ENCODE measurements at regions not wholly inside any gene's neighbourhood (a gene's known extent, or its start where the extent isn't known, plus 50 kb on each side); places are given as distances from the start of the nearest gene placed in this dataset.
"Not testable (repeated sequence)": the region's sequence is repeated elsewhere in the genome, so short reads cannot be mapped to it uniquely, and the experiment has no call there.

GRCh38 chr22:22986008-22986407 lies 84.3 kb upstream of the GNAZ start:
- DNase-seq (no peak), ATAC-seq (ENCODE audit: low FRiP score in 2 of 2) (no peak)
- Histone ChIP-seq H3K9me3 (peaks cover 0 to 4% (median 2%) of the 10 kb centered on the region in 4 donors), H3K27ac (no peak overlapping the region), H3K36me3 (no peaks in the 10 kb centered on the region), H3K4me3 (no peak overlapping the region), H3K27me3 (no peaks in the 10 kb centered on the region), H3K4me1 (no peaks in the 10 kb centered on the region)
- WGBS, 2 donors, result 67 to 77% methylated on average over 2 of the region's 2 CpGs
- TF ChIP-seq POLR2A (IDR thresholded peaks at IDR 0.05), result no peak
- TF ChIP-seq POLR2AphosphoS5 (IDR thresholded peaks at IDR 0.05), result no peak
- TF ChIP-seq EP300 (IDR thresholded peaks at IDR 0.05), result no peak
- TF ChIP-seq, protein P1, sequence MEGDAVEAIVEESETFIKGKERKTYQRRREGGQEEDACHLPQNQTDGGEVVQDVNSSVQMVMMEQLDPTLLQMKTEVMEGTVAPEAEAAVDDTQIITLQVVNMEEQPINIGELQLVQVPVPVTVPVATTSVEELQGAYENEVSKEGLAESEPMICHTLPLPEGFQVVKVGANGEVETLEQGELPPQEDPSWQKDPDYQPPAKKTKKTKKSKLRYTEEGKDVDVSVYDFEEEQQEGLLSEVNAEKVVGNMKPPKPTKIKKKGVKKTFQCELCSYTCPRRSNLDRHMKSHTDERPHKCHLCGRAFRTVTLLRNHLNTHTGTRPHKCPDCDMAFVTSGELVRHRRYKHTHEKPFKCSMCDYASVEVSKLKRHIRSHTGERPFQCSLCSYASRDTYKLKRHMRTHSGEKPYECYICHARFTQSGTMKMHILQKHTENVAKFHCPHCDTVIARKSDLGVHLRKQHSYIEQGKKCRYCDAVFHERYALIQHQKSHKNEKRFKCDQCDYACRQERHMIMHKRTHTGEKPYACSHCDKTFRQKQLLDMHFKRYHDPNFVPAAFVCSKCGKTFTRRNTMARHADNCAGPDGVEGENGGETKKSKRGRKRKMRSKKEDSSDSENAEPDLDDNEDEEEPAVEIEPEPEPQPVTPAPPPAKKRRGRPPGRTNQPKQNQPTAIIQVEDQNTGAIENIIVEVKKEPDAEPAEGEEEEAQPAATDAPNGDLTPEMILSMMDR (IDR thresholded peaks at IDR 0.05), result no peak

DNA sequence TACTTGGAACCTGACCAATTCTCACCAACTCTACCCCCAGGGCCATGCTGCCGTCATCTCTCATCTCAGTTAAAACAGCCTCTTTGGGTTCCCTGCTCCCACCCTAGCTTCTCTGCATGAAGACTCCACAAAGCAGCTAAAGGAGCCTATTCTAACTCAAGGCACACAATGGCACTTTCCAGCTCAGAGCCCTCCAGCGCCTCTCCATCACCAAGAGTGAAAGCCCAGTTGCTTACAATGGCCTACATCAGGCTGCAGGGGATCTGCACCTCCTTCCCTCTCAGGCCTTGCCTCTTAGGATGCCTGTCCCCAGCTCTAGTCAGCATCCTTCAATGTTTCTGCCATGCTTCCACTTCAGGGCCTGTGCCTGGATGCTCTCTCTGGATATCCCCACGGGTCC lies 83.7 kb upstream of the GNAZ start:
- WGBS, 2 donors, result 92% methylated on average over 3 of the region's 3 CpGs
- no peak for ATAC-seq (ENCODE audit: low FRiP score in 2 of 2)
- TF ChIP-seq POLR2A (IDR thresholded peaks at IDR 0.05) (no peak), POLR2AphosphoS5 (IDR thresholded peaks at IDR 0.05) (no peak), EP300 (IDR thresholded peaks at IDR 0.05) (no peak)
- TF ChIP-seq, protein P1 (IDR thresholded peaks at IDR 0.05), result no peak

DNA sequence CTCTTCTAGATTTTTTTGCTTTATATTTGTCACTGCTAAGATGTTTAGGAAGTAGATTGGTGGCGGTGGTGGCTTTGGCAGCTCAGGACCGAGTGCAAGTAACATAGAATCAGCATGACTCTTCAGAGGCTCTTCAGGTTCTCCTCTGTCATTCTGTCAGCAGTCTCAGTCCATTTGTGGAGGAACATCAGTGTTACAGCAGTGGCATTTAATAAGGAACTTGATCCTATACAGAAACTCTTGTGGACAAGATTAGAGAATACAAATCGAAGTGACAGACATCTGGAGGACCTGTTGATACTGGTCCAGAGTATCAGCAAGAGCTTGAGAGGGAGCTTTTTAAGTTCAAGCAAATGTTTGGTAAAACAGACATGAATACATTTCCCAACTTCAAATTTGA lies 82.2 kb upstream of the GNAZ start:
- no peak for DNase-seq
- 56 to 64% methylated on average over 3 of the region's 3 CpGs for WGBS, 2 donors
- no peaks in the 10 kb centered on the region for H3K9me3 ChIP-seq
- no peak overlapping the region for H3K4me3 ChIP-seq
- H3K4me1 ChIP-seq, result no peaks in the 10 kb centered on the region
- TF ChIP-seq, protein P1 (IDR thresholded peaks at IDR 0.05), result no peak
- TF ChIP-seq EP300 (IDR thresholded peaks at IDR 0.05), result no peak
- no peak for TF ChIP-seq POLR2AphosphoS5 (IDR thresholded peaks at IDR 0.05)
- TF ChIP-seq POLR2A (IDR thresholded peaks at IDR 0.05), result no peak
- no peak for ATAC-seq (ENCODE audit: low FRiP score in 2 of 2)
- no peaks in the 10 kb centered on the region for H3K36me3 ChIP-seq
- H3K27me3 ChIP-seq, result no peaks in the 10 kb centered on the region
- no peak overlapping the region for H3K27ac ChIP-seq

More for the DNA sequence above, 83.7 kb upstream of the GNAZ start:
- no peaks in the 10 kb centered on the region for H3K27me3 ChIP-seq
- no peak overlapping the region for H3K4me3 ChIP-seq
- no peaks in the 10 kb centered on the region for H3K4me1 ChIP-seq
- no peak overlapping the region for H3K27ac ChIP-seq
- no peak for DNase-seq
- H3K9me3 ChIP-seq, result peaks cover 0 to 3% (median 1%) of the 10 kb centered on the region in 4 donors
- H3K36me3 ChIP-seq, result no peaks in the 10 kb centered on the region

- no peak for DNase-seq
- 79 to 86% methylated on average over 3 of the region's 3 CpGs for WGBS, 2 donors
Measured at GRCh38 chr22:22988785-22989184, 81.5 kb upstream of the GNAZ start.

DNA sequence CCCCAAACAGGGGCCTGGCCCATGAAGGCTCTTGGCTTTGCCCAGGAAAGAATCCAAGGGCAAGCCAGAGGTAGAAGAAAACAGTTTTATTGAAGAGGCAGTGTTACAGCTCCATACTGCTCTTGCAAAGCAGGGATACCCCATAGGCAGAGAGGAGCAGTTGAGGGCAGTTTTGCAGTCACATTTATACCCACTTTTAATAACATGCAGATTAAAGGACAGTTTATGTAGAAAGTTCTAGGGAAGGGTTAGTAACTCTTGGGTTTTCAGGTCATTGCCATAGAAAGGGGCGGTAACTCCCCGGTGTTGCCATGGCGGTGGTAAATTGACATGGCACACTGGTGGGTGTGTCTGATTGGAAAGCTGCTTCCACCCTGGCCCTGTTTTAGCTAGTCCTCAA lies 80.5 kb upstream of the GNAZ start:
- Histone ChIP-seq H3K27me3 (no peaks in the 10 kb centered on the region), H3K4me3 (no peak overlapping the region), H3K27ac (no peak overlapping the region), H3K36me3 (no peaks in the 10 kb centered on the region), H3K4me1 (no peaks in the 10 kb centered on the region), H3K9me3 (no peaks in the 10 kb centered on the region)
- 89 to 97% methylated on average over 3 of the region's 3 CpGs for WGBS, 2 donors
- no peak for ATAC-seq (ENCODE audit: low FRiP score in 2 of 2)
- DNase-seq, result no peak
- TF ChIP-seq POLR2AphosphoS5 (IDR thresholded peaks at IDR 0.05) (no peak), EP300 (IDR thresholded peaks at IDR 0.05) (no peak), POLR2A (IDR thresholded peaks at IDR 0.05) (no peak)
- TF ChIP-seq, protein P1 (IDR thresholded peaks at IDR 0.05), result no peak

More at GRCh38 chr22:22988785-22989184, 81.5 kb upstream of the GNAZ start:
- H3K4me3 ChIP-seq, result no peak overlapping the region
- H3K9me3 ChIP-seq, result no peaks in the 10 kb centered on the region
- no peaks in the 10 kb centered on the region for H3K36me3 ChIP-seq
- no peak overlapping the region for H3K27ac ChIP-seq
- no peaks in the 10 kb centered on the region for H3K4me1 ChIP-seq
- TF ChIP-seq POLR2A (IDR thresholded peaks at IDR 0.05) (no peak), POLR2AphosphoS5 (IDR thresholded peaks at IDR 0.05) (no peak), EP300 (IDR thresholded peaks at IDR 0.05) (no peak)
- TF ChIP-seq, protein P1 (IDR thresholded peaks at IDR 0.05), result no peak
- no peaks in the 10 kb centered on the region for H3K27me3 ChIP-seq
- no peak for ATAC-seq (ENCODE audit: low FRiP score in 2 of 2)

GRCh38 chr22:22990711-22991505 lies 79.4 kb upstream of the GNAZ start:
- not testable (repeated sequence) for H3K27me3 ChIP-seq; H3K4me1 ChIP-seq; H3K36me3 ChIP-seq; H3K27ac ChIP-seq; ATAC-seq (ENCODE audit: low FRiP score in 2 of 2); H3K4me3 ChIP-seq; DNase-seq; H3K9me3 ChIP-seq
- 57 to 63% methylated on average over 7 of the region's 7 CpGs for WGBS, 2 donors

All from upper lobe of left lung (tissue), 6 donors.